HG03025 (cell line): ENCODE measurements at regions not wholly inside any gene's neighbourhood (a gene's known extent, or its start where the extent isn't known, plus 50 kb on each side); places are given as distances from the start of the nearest gene placed in this dataset.
"Not testable (repeated sequence)": the region's sequence is repeated elsewhere in the genome, so short reads cannot be mapped to it uniquely, and the experiment has no call there.

Source experiments
- ATAC-seq: cut with Tn5 transposase; IDR thresholded peaks from one replicate; pipeline ENCODE4 v1.9.1; 2021; ENCODE audit warnings: mild to moderate bottlenecking, moderate library complexity; ENCODE audit not compliant: unreplicated experiment, low FRiP score

GRCh38 chr6:5898563-5898962 is 108.2 kb downstream of the NRN1 start:
- ATAC-seq: no peak

- no peak for ATAC-seq
These were observed 108.6 kb downstream of the NRN1 start for GRCh38 chr6:5898102-5898501.

- ATAC-seq: no peak
These were observed 110.1 kb downstream of the NRN1 start for GRCh38 chr6:5896476-5897200.

- ATAC-seq: no peak
These were observed 112.4 kb downstream of the NRN1 start for GRCh38 chr6:5894357-5894756.

- no peak for ATAC-seq
These were observed 113.4 kb downstream of the NRN1 start for GRCh38 chr6:5893295-5893694.

GRCh38 chr6:5892669-5893068 is 114.1 kb downstream of the NRN1 start:
- ATAC-seq: no peak

- ATAC-seq: no peak
These were observed 127.9 kb downstream of the NRN1 start for GRCh38 chr6:5878792-5879191.

GRCh38 chr6:5876076-5876475 is 130.6 kb downstream of the NRN1 start:
- no peak for ATAC-seq

- ATAC-seq: not testable (repeated sequence)
These were observed 132.7 kb downstream of the NRN1 start for GRCh38 chr6:5873976-5874375.

- no peak for ATAC-seq
These were observed 135.4 kb downstream of the NRN1 start for GRCh38 chr6:5871296-5871695.

- ATAC-seq: no peak
These were observed 137.0 kb downstream of the NRN1 start for GRCh38 chr6:5869676-5870075.

GRCh38 chr6:5869261-5869660 is 137.5 kb downstream of the NRN1 start:
- no peak for ATAC-seq

GRCh38 chr6:5866547-5867051 is 140.1 kb downstream of the NRN1 start:
- ATAC-seq: no peak

GRCh38 chr6:5865506-5866031 is 141.2 kb downstream of the NRN1 start:
- ATAC-seq: no peak

- no peak for ATAC-seq
These were observed 145.9 kb downstream of the NRN1 start for GRCh38 chr6:5860849-5861248.

- no peak for ATAC-seq
These were observed 150.8 kb downstream of the NRN1 start for GRCh38 chr6:5855787-5856470.

GRCh38 chr6:5854899-5855298 is 151.8 kb downstream of the NRN1 start:
- no peak for ATAC-seq

- no peak for ATAC-seq
These were observed 155.4 kb downstream of the NRN1 start for GRCh38 chr6:5851261-5851757.

GRCh38 chr6:5850848-5851255 is 155.9 kb downstream of the NRN1 start:
- no peak for ATAC-seq

GRCh38 chr6:5846889-5847288 is 159.8 kb downstream of the NRN1 start:
- peak; percentile 55 for ATAC-seq

- no peak for ATAC-seq
These were observed 160.4 kb downstream of the NRN1 start for GRCh38 chr6:5846335-5846734.

- ATAC-seq: no peak
These were observed 163.6 kb downstream of the NRN1 start for GRCh38 chr6:5843078-5843477.
